SW 1271 (cell line): ENCODE measurements at regions not wholly inside any gene's neighbourhood (a gene's known extent, or its start where the extent isn't known, plus 50 kb on each side); places are given as distances from the start of the nearest gene placed in this dataset.
"Not testable (repeated sequence)": the region's sequence is repeated elsewhere in the genome, so short reads cannot be mapped to it uniquely, and the experiment has no call there.

Experiments used
- DNase-seq, 2 experiments: peaks; one replicate each; lab custom pipeline; 2025; lab: John Stamatoyannopoulos, UW

DNA sequence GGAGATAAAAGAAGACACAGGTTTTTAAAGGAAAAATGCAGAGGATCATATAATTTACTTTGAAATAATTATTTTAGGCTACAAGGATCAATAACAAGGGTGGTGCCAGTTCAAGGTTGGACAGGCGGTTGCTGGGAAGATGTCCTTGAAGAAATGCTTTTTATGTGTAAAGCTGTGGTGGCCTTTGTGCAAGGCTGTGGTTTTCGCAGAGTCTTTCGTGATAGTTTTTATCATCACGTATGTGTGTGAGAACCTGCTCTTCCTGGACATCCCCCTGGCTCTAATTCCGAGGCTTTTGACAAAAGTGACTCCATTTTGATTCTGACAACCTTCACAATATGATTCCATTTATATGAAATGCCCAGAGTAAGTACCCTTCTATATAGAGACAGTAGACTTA, 85.8 kb upstream of the COG2 start:
- DNase-seq = no peak

- no peak for DNase-seq
Measured at GRCh38 chr1:230555814-230556213, 86.5 kb upstream of the COG2 start.

GRCh38 chr1:230552880-230553279, 89.4 kb upstream of the COG2 start:
- no peak for DNase-seq

GRCh38 chr1:230550945-230551344, 91.3 kb upstream of the COG2 start:
- not testable (repeated sequence) for DNase-seq

DNA sequence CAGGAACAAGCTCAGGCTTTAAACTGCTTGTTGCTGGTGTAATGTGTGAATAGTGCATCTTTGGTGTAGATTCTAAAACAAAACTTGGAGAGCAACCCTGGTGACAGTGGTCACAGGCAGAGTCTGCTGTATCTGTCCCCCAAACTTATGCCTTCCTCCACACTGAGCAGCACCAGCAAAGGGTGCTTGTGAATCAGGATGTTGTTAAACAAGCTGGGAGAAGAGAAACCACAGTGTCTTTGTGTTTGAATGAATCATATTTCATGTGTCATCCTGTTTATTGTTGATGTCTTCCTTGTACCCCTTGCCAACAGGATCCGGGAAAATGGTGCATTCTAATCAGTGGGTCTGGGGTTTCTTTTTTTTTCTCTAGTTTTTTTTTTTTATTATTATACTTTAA, 91.9 kb upstream of the COG2 start:
- no peak for DNase-seq

GRCh38 chr1:230549625-230550024, 92.7 kb upstream of the COG2 start:
- DNase-seq = no peak

- no peak for DNase-seq
Measured at GRCh38 chr1:230548997-230549396, 93.3 kb upstream of the COG2 start.

- DNase-seq = no peak
Measured at GRCh38 chr1:230548357-230548756, 93.9 kb upstream of the COG2 start.

DNA sequence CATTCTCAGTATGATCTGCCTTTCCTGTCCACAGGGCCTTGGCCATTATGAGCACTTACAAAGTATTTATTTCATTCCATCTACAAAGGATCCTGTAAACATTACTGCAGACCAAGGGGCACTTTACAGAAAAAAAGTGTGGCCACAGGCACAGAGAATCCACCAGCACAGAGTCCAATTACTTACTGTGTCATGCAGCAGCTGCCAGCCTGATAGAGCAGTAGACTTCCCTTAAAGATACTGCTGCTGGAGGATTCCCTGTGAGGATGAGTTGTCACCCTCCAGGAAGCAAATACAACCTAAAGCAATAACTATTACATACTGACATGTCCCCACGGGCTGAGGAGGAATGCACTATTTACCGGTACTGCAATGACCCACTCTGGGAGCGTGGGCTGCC, 97.1 kb upstream of the COG2 start:
- no peak for DNase-seq

GRCh38 chr1:230544758-230545157, 97.5 kb upstream of the COG2 start:
- DNase-seq = no peak

DNA sequence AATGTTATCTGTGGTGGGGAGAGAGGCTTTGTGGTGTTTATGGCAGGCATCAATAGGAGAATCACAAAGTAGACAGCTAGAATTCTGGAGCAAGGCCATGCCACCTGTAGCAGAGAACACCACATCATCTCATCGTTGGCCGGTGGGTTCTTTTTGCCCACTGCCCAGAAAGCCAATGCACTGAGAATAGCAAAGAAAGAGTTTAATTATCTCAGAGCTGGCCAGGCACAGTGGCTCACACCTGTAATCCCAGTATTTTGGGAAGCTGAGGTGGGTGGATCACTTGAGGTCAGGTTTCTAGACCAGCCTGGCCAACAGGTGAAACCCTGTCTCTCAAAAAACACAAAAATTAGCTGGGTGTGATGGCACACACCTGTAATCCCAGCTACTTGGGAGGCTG, 99.2 kb upstream of the COG2 start:
- DNase-seq = no peak

- no peak for DNase-seq
Measured at GRCh38 chr1:230542681-230543080, 99.6 kb upstream of the COG2 start.

DNA sequence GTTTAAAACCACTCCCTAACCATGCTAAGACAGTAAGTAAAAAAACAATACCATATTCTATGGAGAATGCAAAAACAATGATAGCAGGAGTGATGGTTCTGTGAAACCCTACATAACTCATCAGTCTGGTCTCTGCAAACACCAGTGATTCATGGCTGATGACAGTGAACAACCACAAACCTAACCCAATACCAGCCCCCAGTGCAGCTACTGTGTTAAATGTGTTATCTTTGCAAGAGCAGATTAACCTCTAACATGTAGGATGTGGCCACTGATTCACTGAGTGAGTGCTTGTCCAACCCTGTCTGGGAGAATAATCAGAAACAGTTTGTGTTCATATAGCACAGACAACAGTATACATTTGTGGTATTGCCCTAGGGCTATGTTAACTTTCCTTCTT, 100.2 kb upstream of the COG2 start:
- DNase-seq = no peak

DNA sequence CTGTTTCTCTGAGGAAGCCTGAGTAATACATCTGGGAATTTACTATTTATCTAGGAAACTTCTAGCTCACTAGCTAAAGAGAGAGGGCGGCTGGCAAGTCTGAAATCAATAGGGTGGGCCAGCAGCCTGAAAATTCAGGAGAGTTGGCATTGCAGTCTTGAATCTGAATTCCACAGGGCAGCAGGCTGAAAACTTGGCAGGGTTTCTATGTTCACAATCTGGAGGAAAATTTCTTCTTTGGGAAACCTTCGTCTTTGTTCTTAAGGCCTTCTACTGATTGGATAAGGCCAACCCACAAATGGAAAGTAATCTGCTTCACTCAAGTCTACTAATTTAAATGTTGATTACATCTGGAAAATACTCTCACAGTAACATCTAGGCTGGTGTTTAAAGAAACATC, 101.0 kb upstream of the COG2 start:
- no peak for DNase-seq

DNA sequence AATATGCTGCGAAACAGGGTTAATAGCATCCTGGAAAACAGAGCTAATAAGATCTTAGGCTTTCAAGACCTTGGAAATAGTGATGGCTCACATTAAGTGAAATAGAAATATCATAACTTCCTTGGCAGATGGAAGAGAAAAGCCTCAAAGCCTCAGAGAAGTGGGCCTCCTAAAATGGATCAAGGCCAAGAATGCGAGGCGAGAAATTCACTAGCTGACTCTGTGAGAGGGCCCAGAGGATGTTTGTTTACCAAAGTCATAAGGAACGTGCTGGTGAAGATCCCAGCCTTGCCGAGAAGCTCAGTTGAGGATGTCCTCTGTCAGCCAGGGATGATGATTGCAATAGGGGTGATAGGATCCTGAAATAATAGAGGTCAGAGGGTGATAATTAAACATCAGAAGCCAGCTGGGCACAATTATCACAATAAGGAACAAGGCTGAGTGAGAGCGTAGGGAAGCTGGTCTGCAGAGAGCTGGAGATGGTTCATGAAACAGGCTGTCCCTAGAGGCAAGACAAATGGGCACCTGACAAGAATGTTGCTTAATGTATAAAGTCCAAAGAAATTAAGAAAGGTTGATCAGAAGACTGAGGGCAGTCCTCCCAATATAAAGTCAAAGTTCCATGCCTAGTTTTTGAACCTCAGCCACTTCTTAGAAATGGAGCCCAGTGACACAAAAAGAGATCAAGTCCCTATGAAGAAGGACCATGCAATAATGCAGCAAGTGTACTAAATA, 101.7 kb upstream of the COG2 start:
- DNase-seq = no peak

GRCh38 chr1:230537456-230537855, 104.8 kb upstream of the COG2 start:
- DNase-seq = no peak

DNA sequence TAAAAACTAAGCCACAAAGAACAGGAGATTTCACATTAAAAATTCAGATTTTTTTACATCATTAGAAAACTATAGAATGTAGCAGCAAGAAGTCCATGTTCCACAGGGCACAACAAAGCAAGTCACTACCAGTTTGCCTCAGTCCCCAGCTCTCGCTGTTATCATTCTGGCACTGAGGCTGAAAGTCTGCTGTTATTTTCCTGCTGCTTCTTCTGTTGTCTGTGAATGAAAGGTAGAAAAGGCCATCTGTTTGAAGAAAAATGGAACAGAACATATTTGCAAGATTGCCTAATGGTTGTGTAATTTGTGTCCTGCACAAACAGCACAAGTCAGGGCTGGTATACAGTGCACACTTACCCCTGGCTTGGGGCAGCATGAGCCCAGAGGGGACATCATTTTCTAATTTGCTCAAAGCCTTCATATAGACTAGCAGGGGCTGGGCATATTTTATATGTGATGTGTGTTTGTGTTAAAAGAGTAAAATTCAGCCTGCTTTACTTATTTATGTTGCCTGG, 105.6 kb upstream of the COG2 start:
- DNase-seq = no peak

- DNase-seq = no peak
Measured at GRCh38 chr1:230534224-230534623, 108.1 kb upstream of the COG2 start.

GRCh38 chr1:230531103-230531502, 105.0 kb upstream of the PGBD5 start:
- DNase-seq = no peak

GRCh38 chr1:230519246-230519645, 93.1 kb upstream of the PGBD5 start:
- DNase-seq = no peak

- no peak for DNase-seq
Measured at GRCh38 chr1:230518511-230518910, 92.4 kb upstream of the PGBD5 start.

DNA sequence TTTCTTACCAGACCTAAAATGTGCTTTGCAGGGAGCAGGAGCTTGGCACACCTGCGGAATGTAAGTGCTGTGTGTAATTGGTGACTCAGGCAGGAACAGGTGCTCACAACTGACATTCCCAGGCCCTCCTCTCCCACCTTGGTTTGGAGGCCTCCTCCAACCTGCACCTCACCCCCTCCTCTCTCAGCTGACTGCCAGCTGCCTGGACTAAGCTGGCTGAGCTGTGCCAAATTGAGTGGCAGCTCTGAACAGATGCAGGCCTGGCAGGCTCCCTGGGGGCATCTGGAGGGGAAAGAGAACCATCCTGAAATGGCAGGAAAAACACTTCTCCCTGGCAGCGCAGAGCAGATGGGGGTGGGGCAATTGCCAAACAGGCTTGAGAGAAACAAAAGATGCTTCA, 91.7 kb upstream of the PGBD5 start:
- DNase-seq = no peak

DNA sequence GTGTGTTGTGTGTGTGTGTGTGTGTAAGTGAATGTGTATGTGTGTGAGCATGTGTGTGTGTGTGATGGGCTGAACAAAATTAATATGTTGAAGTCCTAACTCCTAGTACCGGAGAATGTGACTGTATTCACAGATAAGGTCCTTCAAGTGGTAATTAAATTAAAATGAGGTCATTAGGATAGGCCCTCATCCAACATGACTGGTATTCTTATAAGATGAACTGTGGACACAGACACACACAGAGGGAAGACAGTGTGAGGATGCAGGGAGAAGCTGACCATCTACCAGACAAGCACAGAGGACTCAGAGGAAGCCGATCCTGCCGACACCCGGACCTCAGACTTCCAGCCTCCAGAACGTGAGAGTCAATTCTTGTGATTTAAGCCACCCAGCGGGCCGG, 91.2 kb upstream of the PGBD5 start:
- no peak for DNase-seq

DNA sequence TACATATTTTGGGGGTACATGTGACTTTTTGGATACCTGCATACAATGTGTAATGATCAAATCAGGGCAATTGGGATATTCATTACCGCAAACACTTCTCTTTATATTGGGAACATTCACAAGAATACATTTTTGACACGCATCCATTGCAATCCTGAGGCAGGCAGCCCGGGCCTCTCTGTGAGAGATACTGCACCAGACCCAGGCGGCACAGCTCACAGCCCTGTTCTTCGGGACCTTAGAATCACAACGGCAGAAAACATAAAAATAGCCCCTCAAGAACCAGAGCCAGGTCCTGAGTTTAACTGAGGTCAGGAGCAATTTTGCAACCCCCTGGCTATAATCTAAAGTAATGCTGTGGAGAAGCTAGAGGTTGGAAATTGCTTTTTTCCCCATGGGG, 90.8 kb upstream of the PGBD5 start:
- no peak for DNase-seq
